Thyroid gland (tissue), 4 donors: ENCODE measurements at regions not wholly inside any gene's neighbourhood (a gene's known extent, or its start where the extent isn't known, plus 50 kb on each side); places are given as distances from the start of the nearest gene placed in this dataset.

Experiments
- DNase-seq, 2 donors: peaks; one replicate each; pipeline ENCODE4 v3.0.0-alpha.2; 2019
- H3K27ac ChIP-seq, 3 donors: fragments of 200-600 bp; sonication (generic); 1 replicate in 2 of 3; 2 replicates in 1 of 3; pipeline ENCODE4 v1.5.1; 2016 to 2019; ENCODE audit warnings: mild to moderate bottlenecking in 1 of 3, moderate library complexity in 1 of 3
- H3K27me3 ChIP-seq: fragments of 200-600 bp; sonication (generic); one replicate; pipeline ENCODE4 v1.5.1; 2019
- H3K36me3 ChIP-seq, 2 donors: fragments of 200-600 bp; sonication (generic); one replicate each; pipeline ENCODE4 v1.5.1; 2016 to 2019
- H3K4me1 ChIP-seq, 2 donors: fragments of 200-600 bp; sonication (generic); one replicate each; pipeline ENCODE4 v1.5.1; 2017 to 2019
- H3K4me3 ChIP-seq, 3 donors: fragments of 200-600 bp; sonication (generic); replicated peaks in 1 of 3; 1 replicate in 2 of 3; 2 replicates in 1 of 3; pipeline ENCODE4 v1.5.1; 2016; ENCODE audit warnings: mild to moderate bottlenecking in 1 of 3
- H3K9me3 ChIP-seq: fragments of 200-600 bp; sonication (generic); one replicate; pipeline ENCODE4 v1.5.1; 2017
- CTCF ChIP-seq, 6 experiments: fragments of 200-600 bp in 3 of 6; fragments of 450-650 bp in 3 of 6; sonication (generic) in 3 of 6; IDR thresholded peaks; one replicate each; pipeline ENCODE4 v1.5.1; 2016 to 2019; ENCODE audit warnings: antibody characterized with exemption in 6 of 6, mild to moderate bottlenecking in 2 of 6, inconsistent platforms in 1 of 6, moderate library complexity in 1 of 6
- POLR2A ChIP-seq, 2 donors: fragments of 450-650 bp; IDR thresholded peaks; one replicate each; pipeline ENCODE4 v1.6.1; 2017; ENCODE audit warnings: antibody characterized with exemption in 2 of 2, mild to moderate bottlenecking in 2 of 2, moderate library complexity in 1 of 2
- WGBS, 2 donors: methylation state at CpG; one replicate each; pipeline ENCODE4 v1.1.5; 2017; 5-methylcytosine and 5-hydroxymethylcytosine counted together
- intact Hi-C: fragments of 100-400 bp; cut with DNase I; formaldehyde crosslinking; loops from one replicate; pipeline ENCODE4 v1.15.1; 2023

- H3K4me3 ChIP-seq = no peak overlapping the region
- intact Hi-C loops = no loop called here
- DNase-seq = no peak
- 59 to 60% methylated on average over 4 of the region's 4 CpGs for WGBS, 2 donors
- no peaks in the 10 kb centered on the region for H3K36me3 ChIP-seq
- no peaks in the 10 kb centered on the region for H3K9me3 ChIP-seq
- H3K4me1 ChIP-seq = no peaks in the 10 kb centered on the region
- TF ChIP-seq CTCF (IDR thresholded peaks at IDR 0.05) = no peak
- no peak for TF ChIP-seq POLR2A (IDR thresholded peaks at IDR 0.05)
- no peaks in the 10 kb centered on the region for H3K27me3 ChIP-seq
- H3K27ac ChIP-seq = no peak overlapping the region
Observed at GRCh38 chr18:41134426-41134825, 820.6 kb upstream of the PIK3C3 start.

- no peak for DNase-seq
Observed at GRCh38 chr18:41131050-41131449, 824.0 kb upstream of the PIK3C3 start.

GRCh38 chr18:41128545-41128944, 826.5 kb upstream of the PIK3C3 start:
- H3K4me1 ChIP-seq = no peaks in the 10 kb centered on the region
- 84 to 88% methylated on average over 3 of the region's 3 CpGs for WGBS, 2 donors
- H3K27me3 ChIP-seq = no peaks in the 10 kb centered on the region
- intact Hi-C loops = no loop called here
- no peaks in the 10 kb centered on the region for H3K9me3 ChIP-seq
- no peak for DNase-seq
- H3K4me3 ChIP-seq = no peak overlapping the region
- TF ChIP-seq CTCF (IDR thresholded peaks at IDR 0.05) (no peak), POLR2A (IDR thresholded peaks at IDR 0.05) (no peak)
- no peaks in the 10 kb centered on the region for H3K36me3 ChIP-seq
- H3K27ac ChIP-seq = no peak overlapping the region

More at GRCh38 chr18:41131050-41131449, 824.0 kb upstream of the PIK3C3 start:
- no peaks in the 10 kb centered on the region for H3K27me3 ChIP-seq
- H3K9me3 ChIP-seq = no peaks in the 10 kb centered on the region
- no peaks in the 10 kb centered on the region for H3K36me3 ChIP-seq
- H3K4me3 ChIP-seq = no peak overlapping the region
- no peaks in the 10 kb centered on the region for H3K4me1 ChIP-seq
- 70 to 90% methylated on average over 2 of the region's 2 CpGs for WGBS, 2 donors
- TF ChIP-seq POLR2A (IDR thresholded peaks at IDR 0.05) (no peak), CTCF (IDR thresholded peaks at IDR 0.05) (no peak)
- intact Hi-C loops = no loop called here
- no peak overlapping the region for H3K27ac ChIP-seq

- intact Hi-C loops = no loop called here
- no peaks in the 10 kb centered on the region for H3K9me3 ChIP-seq
Observed at GRCh38 chr18:41128126-41128525, 826.9 kb upstream of the PIK3C3 start.

More at GRCh38 chr18:41128126-41128525, 826.9 kb upstream of the PIK3C3 start:
- Histone ChIP-seq H3K27me3 (no peaks in the 10 kb centered on the region), H3K36me3 (no peaks in the 10 kb centered on the region), H3K4me3 (no peak overlapping the region), H3K27ac (no peak overlapping the region), H3K4me1 (no peaks in the 10 kb centered on the region)
- no peak for TF ChIP-seq CTCF (IDR thresholded peaks at IDR 0.05)
- TF ChIP-seq POLR2A (IDR thresholded peaks at IDR 0.05) = no peak
- no peak for DNase-seq
